H1 (cell line): ENCODE measurements at regions not wholly inside any gene's neighbourhood (a gene's known extent, or its start where the extent isn't known, plus 50 kb on each side); places are given as distances from the start of the nearest gene placed in this dataset.

ENCODE experiments used
- CBX5 ChIP-seq: fragments of 300-800, 300-1000 bp; sonication (generic); IDR thresholded peaks from 2 replicates; pipeline ENCODE4 v1.7.1; 2016; ENCODE audit warnings: antibody characterized with exemption, low read length, low read depth
- CEBPB ChIP-seq: IDR thresholded peaks from 2 replicates; pipeline ENCODE4 v1.6.1; 2012; ENCODE audit warnings: low read depth, low read length
- CTBP2 ChIP-seq: IDR thresholded peaks from 2 replicates; pipeline ENCODE4 v1.7.0; 2011; ENCODE audit warnings: borderline replicate concordance, mild to moderate bottlenecking, moderate library complexity, mixed read lengths, low read length; ENCODE audit not compliant: insufficient read depth, insufficient read length
- GTF2F1 ChIP-seq: IDR thresholded peaks from 2 replicates; pipeline ENCODE4 v1.6.1; 2012; ENCODE audit warnings: low read depth, low read length, improper control_type of control experiment, borderline replicate concordance
- HDAC2 ChIP-seq, 2 experiments: fragments of 300-600 bp in 1 of 2; sonication (generic) in 1 of 2; IDR thresholded peaks; 2 replicates each; pipeline ENCODE4 v1.6.1; 2011 to 2012; ENCODE audit warnings: low read depth in 2 of 2, low read length in 2 of 2, mild to moderate bottlenecking in 2 of 2, moderate library complexity in 2 of 2, borderline replicate concordance in 1 of 2, inconsistent platforms in 1 of 2
- TF ChIP-seq, protein P1 (sequence below): fragments of 300-600 bp; sonication (generic); IDR thresholded peaks from 2 replicates; pipeline ENCODE4 v1.7.1; 2012; ENCODE audit warnings: low read length, moderate library complexity, mild to moderate bottlenecking, inconsistent platforms; ENCODE audit not compliant: insufficient replicate concordance

- TF ChIP-seq, protein P1, sequence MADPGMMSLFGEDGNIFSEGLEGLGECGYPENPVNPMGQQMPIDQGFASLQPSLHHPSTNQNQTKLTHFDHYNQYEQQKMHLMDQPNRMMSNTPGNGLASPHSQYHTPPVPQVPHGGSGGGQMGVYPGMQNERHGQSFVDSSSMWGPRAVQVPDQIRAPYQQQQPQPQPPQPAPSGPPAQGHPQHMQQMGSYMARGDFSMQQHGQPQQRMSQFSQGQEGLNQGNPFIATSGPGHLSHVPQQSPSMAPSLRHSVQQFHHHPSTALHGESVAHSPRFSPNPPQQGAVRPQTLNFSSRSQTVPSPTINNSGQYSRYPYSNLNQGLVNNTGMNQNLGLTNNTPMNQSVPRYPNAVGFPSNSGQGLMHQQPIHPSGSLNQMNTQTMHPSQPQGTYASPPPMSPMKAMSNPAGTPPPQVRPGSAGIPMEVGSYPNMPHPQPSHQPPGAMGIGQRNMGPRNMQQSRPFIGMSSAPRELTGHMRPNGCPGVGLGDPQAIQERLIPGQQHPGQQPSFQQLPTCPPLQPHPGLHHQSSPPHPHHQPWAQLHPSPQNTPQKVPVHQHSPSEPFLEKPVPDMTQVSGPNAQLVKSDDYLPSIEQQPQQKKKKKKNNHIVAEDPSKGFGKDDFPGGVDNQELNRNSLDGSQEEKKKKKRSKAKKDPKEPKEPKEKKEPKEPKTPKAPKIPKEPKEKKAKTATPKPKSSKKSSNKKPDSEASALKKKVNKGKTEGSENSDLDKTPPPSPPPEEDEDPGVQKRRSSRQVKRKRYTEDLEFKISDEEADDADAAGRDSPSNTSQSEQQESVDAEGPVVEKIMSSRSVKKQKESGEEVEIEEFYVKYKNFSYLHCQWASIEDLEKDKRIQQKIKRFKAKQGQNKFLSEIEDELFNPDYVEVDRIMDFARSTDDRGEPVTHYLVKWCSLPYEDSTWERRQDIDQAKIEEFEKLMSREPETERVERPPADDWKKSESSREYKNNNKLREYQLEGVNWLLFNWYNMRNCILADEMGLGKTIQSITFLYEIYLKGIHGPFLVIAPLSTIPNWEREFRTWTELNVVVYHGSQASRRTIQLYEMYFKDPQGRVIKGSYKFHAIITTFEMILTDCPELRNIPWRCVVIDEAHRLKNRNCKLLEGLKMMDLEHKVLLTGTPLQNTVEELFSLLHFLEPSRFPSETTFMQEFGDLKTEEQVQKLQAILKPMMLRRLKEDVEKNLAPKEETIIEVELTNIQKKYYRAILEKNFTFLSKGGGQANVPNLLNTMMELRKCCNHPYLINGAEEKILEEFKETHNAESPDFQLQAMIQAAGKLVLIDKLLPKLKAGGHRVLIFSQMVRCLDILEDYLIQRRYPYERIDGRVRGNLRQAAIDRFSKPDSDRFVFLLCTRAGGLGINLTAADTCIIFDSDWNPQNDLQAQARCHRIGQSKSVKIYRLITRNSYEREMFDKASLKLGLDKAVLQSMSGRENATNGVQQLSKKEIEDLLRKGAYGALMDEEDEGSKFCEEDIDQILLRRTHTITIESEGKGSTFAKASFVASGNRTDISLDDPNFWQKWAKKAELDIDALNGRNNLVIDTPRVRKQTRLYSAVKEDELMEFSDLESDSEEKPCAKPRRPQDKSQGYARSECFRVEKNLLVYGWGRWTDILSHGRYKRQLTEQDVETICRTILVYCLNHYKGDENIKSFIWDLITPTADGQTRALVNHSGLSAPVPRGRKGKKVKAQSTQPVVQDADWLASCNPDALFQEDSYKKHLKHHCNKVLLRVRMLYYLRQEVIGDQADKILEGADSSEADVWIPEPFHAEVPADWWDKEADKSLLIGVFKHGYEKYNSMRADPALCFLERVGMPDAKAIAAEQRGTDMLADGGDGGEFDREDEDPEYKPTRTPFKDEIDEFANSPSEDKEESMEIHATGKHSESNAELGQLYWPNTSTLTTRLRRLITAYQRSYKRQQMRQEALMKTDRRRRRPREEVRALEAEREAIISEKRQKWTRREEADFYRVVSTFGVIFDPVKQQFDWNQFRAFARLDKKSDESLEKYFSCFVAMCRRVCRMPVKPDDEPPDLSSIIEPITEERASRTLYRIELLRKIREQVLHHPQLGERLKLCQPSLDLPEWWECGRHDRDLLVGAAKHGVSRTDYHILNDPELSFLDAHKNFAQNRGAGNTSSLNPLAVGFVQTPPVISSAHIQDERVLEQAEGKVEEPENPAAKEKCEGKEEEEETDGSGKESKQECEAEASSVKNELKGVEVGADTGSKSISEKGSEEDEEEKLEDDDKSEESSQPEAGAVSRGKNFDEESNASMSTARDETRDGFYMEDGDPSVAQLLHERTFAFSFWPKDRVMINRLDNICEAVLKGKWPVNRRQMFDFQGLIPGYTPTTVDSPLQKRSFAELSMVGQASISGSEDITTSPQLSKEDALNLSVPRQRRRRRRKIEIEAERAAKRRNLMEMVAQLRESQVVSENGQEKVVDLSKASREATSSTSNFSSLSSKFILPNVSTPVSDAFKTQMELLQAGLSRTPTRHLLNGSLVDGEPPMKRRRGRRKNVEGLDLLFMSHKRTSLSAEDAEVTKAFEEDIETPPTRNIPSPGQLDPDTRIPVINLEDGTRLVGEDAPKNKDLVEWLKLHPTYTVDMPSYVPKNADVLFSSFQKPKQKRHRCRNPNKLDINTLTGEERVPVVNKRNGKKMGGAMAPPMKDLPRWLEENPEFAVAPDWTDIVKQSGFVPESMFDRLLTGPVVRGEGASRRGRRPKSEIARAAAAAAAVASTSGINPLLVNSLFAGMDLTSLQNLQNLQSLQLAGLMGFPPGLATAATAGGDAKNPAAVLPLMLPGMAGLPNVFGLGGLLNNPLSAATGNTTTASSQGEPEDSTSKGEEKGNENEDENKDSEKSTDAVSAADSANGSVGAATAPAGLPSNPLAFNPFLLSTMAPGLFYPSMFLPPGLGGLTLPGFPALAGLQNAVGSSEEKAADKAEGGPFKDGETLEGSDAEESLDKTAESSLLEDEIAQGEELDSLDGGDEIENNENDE = no peak
- TF ChIP-seq CEBPB (no peak), HDAC2 (IDR thresholded peaks at IDR 0.05; ENCODE audit: borderline replicate concordance in 1 of 2, low read depth in 2 of 2, low read length in 2 of 2) (no peak), GTF2F1 (no peak), CBX5 (no peak), CTBP2 (no peak)
These were observed 163.6 kb downstream of the LY86 start (continued) for GRCh38 chr6:6752129-6752528.
